HCT116 (cell line): ENCODE measurements at regions not wholly inside any gene's neighbourhood (a gene's known extent, or its start where the extent isn't known, plus 50 kb on each side); places are given as distances from the start of the nearest gene placed in this dataset.

Experiments used
- ATAC-seq: fragments of 200-7000 bp; cut with Tn5 transposase; 2 replicates; pipeline ENCODE4 v1.9.1; 2020; ENCODE audit warnings: mild to moderate bottlenecking, moderate library complexity
- BruUV-seq: library from RNA; stranded (reverse); fragments of 400-500 nt; replicated peaks from 2 replicates; lab custom pipeline; 2021; lab: Mats Ljungman, UMichigan
- CTCF ChIA-PET: fragments of 300-600 bp; sonication (Branson Sonifier 250); formaldehyde crosslinking; loops from one replicate; lab custom pipeline; 2021; ENCODE audit warnings: antibody characterized with exemption; lab: Charles Lee
- POLR2A ChIA-PET: fragments of 300-600, 350-600 bp; sonication (Branson Sonifier 250); formaldehyde crosslinking; loops from one replicate; lab custom pipeline; 2021; ENCODE audit warnings: antibody characterized with exemption; lab: Charles Lee
- RAD21 ChIA-PET, 2 experiments: fragments of 300-600 bp; sonication (Branson Sonifier 250); formaldehyde crosslinking; loops; one replicate each; lab custom pipeline; 2023; ENCODE audit warnings: low total read pairs in 2 of 2; ENCODE audit not compliant: uncharacterized antibody in 2 of 2, unreplicated experiment in 2 of 2, low non-redundant PET in 1 of 2; lab: Charles Lee
- DNase-seq: peaks from one replicate; pipeline ENCODE4 v3.0.0-alpha.2; 2010; ENCODE audit warnings: low read depth, low spot score
- H2AFZ ChIP-seq: fragments of 200-600 bp; shearing (Covaris generic), sonication (generic); 2 replicates; pipeline ENCODE4 v1.6.1; 2017; ENCODE audit warnings: low read depth, mixed run types, mixed read lengths, antibody characterized with exemption, low read length; ENCODE audit not compliant: poor library complexity, severe bottlenecking
- H3K27ac ChIP-seq: 2 replicates; pipeline ENCODE4 v1.5.1; 2012; ENCODE audit warnings: low read depth, low read length
- H3K27me3 ChIP-seq: fragments of 200-600 bp; sonication (generic); 2 replicates; pipeline ENCODE4 v1.6.1; 2016; ENCODE audit warnings: mixed run types, low read length, mixed read lengths; ENCODE audit not compliant: insufficient read depth
- H3K36me3 ChIP-seq, 2 experiments: fragments of 200-500 bp in 1 of 2; fragments of 200-600 bp in 1 of 2; sonication (Bioruptor generic) in 1 of 2; sonication (generic) in 1 of 2; 2 replicates each; pipeline versions ENCODE4 v1.5.1 to v1.6.1; 2014 to 2016; ENCODE audit warnings: low read length in 2 of 2, inconsistent platforms in 1 of 2, mixed read lengths in 1 of 2, mixed run types in 1 of 2; ENCODE audit not compliant: insufficient read depth in 2 of 2, control insufficient read depth in 1 of 2
- H3K4me1 ChIP-seq, 2 experiments: fragments of 200-600 bp in 1 of 2; sonication (generic) in 1 of 2; 2 replicates each; pipeline versions ENCODE4 v1.5.1 to v1.6.1; 2012 to 2017; ENCODE audit warnings: low read length in 2 of 2, inconsistent platforms in 1 of 2, mild to moderate bottlenecking in 1 of 2, mixed read lengths in 1 of 2, mixed run types in 1 of 2, moderate library complexity in 1 of 2; ENCODE audit not compliant: insufficient read depth in 2 of 2, control insufficient read depth in 1 of 2
- H3K4me2 ChIP-seq: fragments of 200-600 bp; sonication (generic); 2 replicates; pipeline ENCODE4 v1.6.1; 2017; ENCODE audit warnings: mixed run types, low read length, mixed read lengths
- H3K4me3 ChIP-seq, 2 experiments: fragments of 200-600 bp in 1 of 2; sonication (generic) in 1 of 2; replicated peaks in 1 of 2; 2 replicates each; pipeline ENCODE4 v1.5.1; 2011 to 2016; ENCODE audit warnings: low read length in 2 of 2, control low read depth in 1 of 2, low read depth in 1 of 2, mild to moderate bottlenecking in 1 of 2, mixed read lengths in 1 of 2, mixed run types in 1 of 2
- H3K79me2 ChIP-seq: fragments of 200-600 bp; sonication (generic); 2 replicates; pipeline ENCODE4 v1.6.1; 2017; ENCODE audit warnings: mild to moderate bottlenecking, mixed run types, low read length, moderate library complexity, mixed read lengths; ENCODE audit not compliant: insufficient read depth
- H3K9ac ChIP-seq: fragments of 200-600 bp; sonication (generic); 2 replicates; pipeline ENCODE4 v1.6.1; 2016; ENCODE audit warnings: low read length, mixed read lengths
- H3K9me2 ChIP-seq: fragments of 200-600 bp; sonication (generic), shearing (Covaris generic); 2 replicates; pipeline ENCODE4 v1.6.1; 2017; ENCODE audit warnings: mixed run types, mild to moderate bottlenecking, moderate library complexity; ENCODE audit not compliant: insufficient read depth
- H3K9me3 ChIP-seq, 2 experiments: fragments of 200-500 bp in 1 of 2; fragments of 200-600 bp in 1 of 2; sonication (Bioruptor generic) in 1 of 2; sonication (generic) in 1 of 2; 2 replicates each; pipeline ENCODE4 v1.6.1; 2014 to 2017; ENCODE audit warnings: low read length in 2 of 2, mixed read lengths in 2 of 2, inconsistent platforms in 1 of 2, low read depth in 1 of 2, mild to moderate bottlenecking in 1 of 2, mixed run types in 1 of 2, moderate library complexity in 1 of 2; ENCODE audit not compliant: control insufficient read depth in 1 of 2, insufficient read depth in 1 of 2
- H4K20me1 ChIP-seq: fragments of 200-600 bp; sonication (generic), shearing (Covaris generic); 2 replicates; pipeline ENCODE4 v1.6.1; 2017; ENCODE audit warnings: mixed run types, mild to moderate bottlenecking, moderate library complexity; ENCODE audit not compliant: insufficient read depth
- ATF3 ChIP-seq: IDR thresholded peaks from 2 replicates; pipeline ENCODE4 v1.6.1; 2012
- ELF1 ChIP-seq: IDR thresholded peaks from 2 replicates; pipeline ENCODE4 v1.6.1; 2012; ENCODE audit warnings: low read depth, borderline replicate concordance
- EZH2 ChIP-seq: fragments of 200-600 bp; sonication (generic); IDR thresholded peaks from 2 replicates; pipeline ENCODE4 v1.6.1; 2017; ENCODE audit warnings: antibody characterized with exemption, mixed run types
- POLR2A ChIP-seq: IDR thresholded peaks from 2 replicates; pipeline ENCODE4 v1.7.0; 2011; ENCODE audit warnings: borderline replicate concordance; ENCODE audit not compliant: insufficient read depth, insufficient read length; ENCODE audit errors: extremely low read depth
- POLR2AphosphoS5 ChIP-seq: IDR thresholded peaks from 2 replicates; pipeline ENCODE4 v1.6.1; 2011; ENCODE audit warnings: mild to moderate bottlenecking, low read depth, low read length, moderate library complexity
- RAD21 ChIP-seq: IDR thresholded peaks from 2 replicates; pipeline ENCODE4 v1.6.1; 2012; ENCODE audit warnings: low read depth, mild to moderate bottlenecking
- SIN3A ChIP-seq: IDR thresholded peaks from 2 replicates; pipeline ENCODE4 v1.6.1; 2012; ENCODE audit warnings: low read depth
- SRF ChIP-seq: IDR thresholded peaks from 2 replicates; pipeline ENCODE4 v1.6.1; 2012; ENCODE audit warnings: low read depth
- TCF7L2 ChIP-seq: IDR thresholded peaks from 2 replicates; pipeline ENCODE4 v1.7.0; 2011; ENCODE audit warnings: borderline replicate concordance, inconsistent platforms; ENCODE audit not compliant: insufficient read depth, insufficient read length; ENCODE audit errors: extremely low read depth
- YY1 ChIP-seq: IDR thresholded peaks from 2 replicates; pipeline ENCODE4 v1.6.1; 2011; ENCODE audit warnings: low read length, low read depth, moderate library complexity, mild to moderate bottlenecking; ENCODE audit not compliant: insufficient replicate concordance; ENCODE audit errors: extremely low read depth
- ZFX ChIP-seq: fragments of 450-650 bp; IDR thresholded peaks from 2 replicates; pipeline ENCODE4 v1.6.1; 2017
- intact Hi-C: fragments of 100-400 bp; cut with micrococcal nuclease; formaldehyde crosslinking; loops from 2 replicates; pipeline ENCODE4 v1.10.0; 2022
- TF ChIP-seq, protein P1 (sequence below): IDR thresholded peaks from 2 replicates; pipeline ENCODE4 v1.6.1; 2012
- TF ChIP-seq, protein P2 (sequence below): IDR thresholded peaks from 2 replicates; pipeline ENCODE4 v1.6.1; 2011; ENCODE audit warnings: mild to moderate bottlenecking, low read length, moderate library complexity; ENCODE audit not compliant: insufficient replicate concordance; ENCODE audit errors: extremely low read depth

GRCh38 chr6:45784250-45784649 is 231.4 kb downstream of the CLIC5 start:
- no peaks in the 10 kb centered on the region for H3K27me3 ChIP-seq
- no peak overlapping the region for H3K4me3 ChIP-seq
- TF ChIP-seq YY1 (no peak), TCF7L2 (no peak), EZH2 (no peak), ZFX (no peak), POLR2A (no peak), POLR2AphosphoS5 (no peak), SRF (no peak), SIN3A (no peak), RAD21 (no peak), ELF1 (no peak), ATF3 (no peak)
- TF ChIP-seq, protein P1, sequence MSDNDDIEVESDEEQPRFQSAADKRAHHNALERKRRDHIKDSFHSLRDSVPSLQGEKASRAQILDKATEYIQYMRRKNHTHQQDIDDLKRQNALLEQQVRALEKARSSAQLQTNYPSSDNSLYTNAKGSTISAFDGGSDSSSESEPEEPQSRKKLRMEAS: no peak
- TF ChIP-seq, protein P2, sequence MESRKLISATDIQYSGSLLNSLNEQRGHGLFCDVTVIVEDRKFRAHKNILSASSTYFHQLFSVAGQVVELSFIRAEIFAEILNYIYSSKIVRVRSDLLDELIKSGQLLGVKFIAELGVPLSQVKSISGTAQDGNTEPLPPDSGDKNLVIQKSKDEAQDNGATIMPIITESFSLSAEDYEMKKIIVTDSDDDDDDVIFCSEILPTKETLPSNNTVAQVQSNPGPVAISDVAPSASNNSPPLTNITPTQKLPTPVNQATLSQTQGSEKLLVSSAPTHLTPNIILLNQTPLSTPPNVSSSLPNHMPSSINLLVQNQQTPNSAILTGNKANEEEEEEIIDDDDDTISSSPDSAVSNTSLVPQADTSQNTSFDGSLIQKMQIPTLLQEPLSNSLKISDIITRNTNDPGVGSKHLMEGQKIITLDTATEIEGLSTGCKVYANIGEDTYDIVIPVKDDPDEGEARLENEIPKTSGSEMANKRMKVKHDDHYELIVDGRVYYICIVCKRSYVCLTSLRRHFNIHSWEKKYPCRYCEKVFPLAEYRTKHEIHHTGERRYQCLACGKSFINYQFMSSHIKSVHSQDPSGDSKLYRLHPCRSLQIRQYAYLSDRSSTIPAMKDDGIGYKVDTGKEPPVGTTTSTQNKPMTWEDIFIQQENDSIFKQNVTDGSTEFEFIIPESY: no peak
- H3K9me2 ChIP-seq: no peaks in the 10 kb centered on the region
- H4K20me1 ChIP-seq: no peaks in the 10 kb centered on the region
- H3K36me3 ChIP-seq: no peaks in the 10 kb centered on the region
- CTCF ChIA-PET: no interaction called here
- RAD21 ChIA-PET: no interaction called here
- H2AFZ ChIP-seq: no peak overlapping the region
- H3K4me1 ChIP-seq: no peaks in the 10 kb centered on the region
- no peak overlapping the region for H3K9ac ChIP-seq
- H3K79me2 ChIP-seq: no peaks in the 10 kb centered on the region
- no peak for DNase-seq
- POLR2A ChIA-PET: no interaction called here
- H3K4me2 ChIP-seq: no peak overlapping the region
- intact Hi-C loops: no loop called here
- no peak for ATAC-seq
- H3K9me3 ChIP-seq: no peaks in the 10 kb centered on the region
- H3K27ac ChIP-seq: no peak overlapping the region
- BruUV-seq: no TSS peak
